K562 (cell line): ENCODE measurements at regions not wholly inside any gene's neighbourhood (a gene's known extent, or its start where the extent isn't known, plus 50 kb on each side); places are given as distances from the start of the nearest gene placed in this dataset.

ENCODE experiments used
- ATAC-seq: fragments of 200-7000 bp; cut with Tn5 transposase; 3 replicates; pipeline ENCODE4 v1.9.1; 2020; ENCODE audit warnings: moderate library complexity
- BruUV-seq: library from RNA; stranded (reverse); fragments of 400-500 nt; replicated peaks from 2 replicates; lab custom pipeline; 2021; lab: Mats Ljungman, UMichigan
- CTCF ChIA-PET: fragments of 300-600 bp; formaldehyde crosslinking; extraction: SDS; loops from one replicate; lab custom pipeline; 2021; ENCODE audit warnings: low intra/inter-chr PET ratio; lab: Yijun Ruan, JAX
- POLR2A ChIA-PET: fragments of 300-600, 350-650 bp; sonication (Branson Sonifier 250); formaldehyde crosslinking; extraction: SDS; loops from one replicate; lab custom pipeline; 2021; ENCODE audit warnings: antibody characterized with exemption, inconsistent platforms; lab: Yijun Ruan, JAX
- DNase-seq, 4 experiments: peaks; one replicate each; pipeline versions ENCODE4 v3.0.0 to v3.0.0-alpha.2; 2011 to 2018; ENCODE audit warnings: low spot score in 3 of 4, mixed read lengths in 3 of 4; ENCODE audit errors: extremely low read depth in 1 of 4
- FAIRE-seq: peaks from 2 replicates; lab custom pipeline; 2011; peaks lifted over from hg19 to GRCh38; lab: Jason Lieb, UNC
- H2AFZ ChIP-seq: 2 replicates; pipeline ENCODE4 v1.6.0; 2011; ENCODE audit warnings: low read depth, low read length, control low read depth, inconsistent platforms
- H3K27ac ChIP-seq: fragments of 200-600 bp; 3 replicates; pipeline ENCODE4 v1.8.0; 2011; ENCODE audit warnings: low read depth, mild to moderate bottlenecking, control low read depth, inconsistent platforms, low read length, moderate library complexity, mixed read lengths; ENCODE audit errors: extremely low read depth
- H3K27me3 ChIP-seq, 2 experiments: fragments of 300-600 bp in 1 of 2; 2 replicates in 1 of 2; 3 replicates in 1 of 2; pipeline versions ENCODE4 v1.6.0 to v1.8.0; 2011; ENCODE audit warnings: inconsistent platforms in 2 of 2, low read length in 2 of 2, mild to moderate bottlenecking in 1 of 2, mixed read lengths in 1 of 2, moderate library complexity in 1 of 2; ENCODE audit not compliant: control insufficient read depth in 2 of 2, insufficient read depth in 2 of 2
- H3K36me3 ChIP-seq: fragments of 300-600 bp; 3 replicates; pipeline ENCODE4 v1.8.0; 2011; ENCODE audit warnings: mild to moderate bottlenecking, low read length, inconsistent platforms; ENCODE audit not compliant: control insufficient read depth, insufficient read depth
- H3K4me1 ChIP-seq, 2 experiments: fragments of 200-600 bp in 1 of 2; replicated peaks in 1 of 2; 2 replicates in 1 of 2; 3 replicates in 1 of 2; pipeline versions ENCODE4 v1.5.1 to v1.8.0; 2011; ENCODE audit warnings: inconsistent platforms in 2 of 2, low read length in 2 of 2, mild to moderate bottlenecking in 1 of 2, mixed read lengths in 1 of 2, moderate library complexity in 1 of 2; ENCODE audit not compliant: control insufficient read depth in 2 of 2, insufficient read depth in 2 of 2
- H3K4me2 ChIP-seq: 2 replicates; pipeline ENCODE4 v1.6.1; 2011; ENCODE audit warnings: low read length, control low read depth, inconsistent platforms, mixed read lengths; ENCODE audit not compliant: insufficient read depth
- H3K4me3 ChIP-seq: fragments of 200-600 bp; sonication (generic), shearing (Covaris generic); 2 replicates; pipeline ENCODE4 v1.5.1; 2016; ENCODE audit warnings: control low read depth, inconsistent platforms
- H3K79me2 ChIP-seq: fragments of 200-600 bp; 3 replicates; pipeline ENCODE4 v1.8.0; 2011; ENCODE audit warnings: low read length, inconsistent platforms; ENCODE audit not compliant: control insufficient read depth, insufficient read depth
- H3K9ac ChIP-seq, 2 experiments: 2 replicates each; pipeline versions ENCODE4 v1.6.0 to v1.6.1; 2011; ENCODE audit warnings: low read depth in 2 of 2, low read length in 2 of 2, control low read depth in 1 of 2, inconsistent platforms in 1 of 2, mild to moderate bottlenecking in 1 of 2, mixed read lengths in 1 of 2; ENCODE audit not compliant: insufficient read depth in 1 of 2
- H3K9me1 ChIP-seq: one replicate; pipeline ENCODE4 v1.6.0; 2011; ENCODE audit warnings: inconsistent platforms, mild to moderate bottlenecking, low read length, moderate library complexity; ENCODE audit not compliant: control insufficient read depth, insufficient read depth
- H3K9me3 ChIP-seq: replicated peaks from 2 replicates; pipeline ENCODE4 v1.5.1; 2011; ENCODE audit warnings: low read depth, low read length, inconsistent platforms; ENCODE audit not compliant: control insufficient read depth, insufficient read depth
- H4K20me1 ChIP-seq: replicated peaks from 2 replicates; pipeline ENCODE4 v1.6.1; 2011; ENCODE audit warnings: low read length, inconsistent platforms, mixed read lengths; ENCODE audit not compliant: control insufficient read depth, insufficient read depth
- E2F3 ChIP-seq: fragments of 250-450 bp; sonication (Bioruptor Pico); IDR thresholded peaks from 2 replicates; pipeline ENCODE4 v1.4.0; 2020; ENCODE audit warnings: mild to moderate bottlenecking
- EP400 ChIP-seq: fragments of 450-650 bp; IDR thresholded peaks from 2 replicates; pipeline ENCODE4 v1.6.1; 2017; ENCODE audit warnings: antibody characterized with exemption, mild to moderate bottlenecking, moderate library complexity
- GATAD2B ChIP-seq: fragments of 450-650 bp; IDR thresholded peaks from 2 replicates; pipeline ENCODE4 v1.6.1; 2017; ENCODE audit warnings: mild to moderate bottlenecking, borderline replicate concordance
- ILK ChIP-seq: fragments of 450-650 bp; IDR thresholded peaks from 2 replicates; pipeline ENCODE4 v1.6.1; 2016; ENCODE audit warnings: missing genetic modification characterization, low read depth, mild to moderate bottlenecking, missing compliant biosample characterization, moderate library complexity, borderline replicate concordance
- MAZ ChIP-seq, 2 experiments: fragments of 450-650 bp in 1 of 2; sonication (generic) in 1 of 2; formaldehyde crosslinking; IDR thresholded peaks in 1 of 2; conservative IDR thresholded peaks in 1 of 2; 2 replicates each; pipeline versions ENCODE4 v1.4.0 to v1.5.0; 2020; ENCODE audit warnings: mild to moderate bottlenecking in 1 of 2, missing genetic modification reagents in 1 of 2
- ZEB2 ChIP-seq: fragments of 450-650 bp; IDR thresholded peaks from 2 replicates; pipeline ENCODE4 v1.6.1; 2016
- ZNF282 ChIP-seq: sonication (generic); formaldehyde crosslinking; IDR thresholded peaks from 2 replicates; pipeline ENCODE4 v1.8.1; 2023; ENCODE audit warnings: missing genetic modification reagents
- WGBS: fragments of 100-300 bp; shearing (Covaris generic); methylation state at CpG from one replicate; pipeline ENCODE4 v1.1.6; 2016; ENCODE audit warnings: low coverage, mixed read lengths; ENCODE audit not compliant: insufficient coverage; ENCODE audit errors: missing lambda C conversion rate; 5-methylcytosine and 5-hydroxymethylcytosine counted together
- in situ Hi-C: fragments of 300-500 bp; cut with MboI; formaldehyde crosslinking; loops from 4 replicates; pipeline ENCODE4 v1.15.0; 2018; ENCODE audit warnings: inconsistent platforms, mixed read lengths
- intact Hi-C: fragments of 100-400 bp; cut with micrococcal nuclease; formaldehyde crosslinking; loops from 2 replicates; pipeline ENCODE4 v1.14.2; 2022
- TF ChIP-seq, protein P1 (sequence below): sonication (generic); formaldehyde crosslinking; IDR thresholded peaks from 2 replicates; pipeline ENCODE4 v1.8.1; 2023; ENCODE audit warnings: mild to moderate bottlenecking, missing genetic modification reagents
- TF ChIP-seq, protein P2 (sequence below): fragments of 250-450 bp; sonication (Bioruptor Pico); IDR thresholded peaks from 2 replicates; pipeline ENCODE4 v1.9.0; 2021; ENCODE audit warnings: mild to moderate bottlenecking, inconsistent platforms
- TF ChIP-seq, protein P3 (sequence below): fragments of 450-650 bp; IDR thresholded peaks from 2 replicates; pipeline ENCODE4 v1.7.1; 2018; ENCODE audit warnings: mild to moderate bottlenecking, low read depth; ENCODE audit not compliant: partially characterized antibody
- TF ChIP-seq, protein P4 (sequence below): fragments of 250-450 bp; sonication (Bioruptor Pico); IDR thresholded peaks from 2 replicates; pipeline ENCODE4 v1.5.0; 2021

DNA sequence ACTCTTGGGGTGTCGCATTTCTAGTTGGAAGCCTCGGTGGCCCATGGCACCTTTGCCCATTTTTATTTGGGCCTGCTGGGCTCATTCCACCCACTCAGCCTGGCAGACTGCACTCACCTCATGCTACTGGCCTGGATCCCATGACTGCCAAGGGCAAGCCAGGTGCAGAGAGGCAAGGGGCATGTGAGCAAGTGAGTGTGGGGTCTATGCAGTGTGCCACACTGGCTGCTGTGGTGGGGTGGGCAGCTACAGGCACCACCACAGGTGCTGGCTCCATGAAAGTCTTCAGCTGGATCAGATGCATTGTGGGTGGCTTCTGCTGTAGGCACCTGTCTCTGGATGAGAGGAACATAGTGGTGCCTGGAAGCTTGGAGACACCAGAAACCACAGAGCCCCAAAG, 220.8 kb downstream of the POLR1F start:
- no peak for FAIRE-seq
- H3K9me3 ChIP-seq: no peaks in the 10 kb centered on the region
- H3K4me3 ChIP-seq: no peak overlapping the region
- in situ Hi-C loops (no loop called here), intact Hi-C loops (no loop called here)
- 0% methylated on average over 2 of the region's 2 CpGs for WGBS
- no peak overlapping the region for H3K4me2 ChIP-seq
- TF ChIP-seq GATAD2B: no peak
- TF ChIP-seq, protein P1, sequence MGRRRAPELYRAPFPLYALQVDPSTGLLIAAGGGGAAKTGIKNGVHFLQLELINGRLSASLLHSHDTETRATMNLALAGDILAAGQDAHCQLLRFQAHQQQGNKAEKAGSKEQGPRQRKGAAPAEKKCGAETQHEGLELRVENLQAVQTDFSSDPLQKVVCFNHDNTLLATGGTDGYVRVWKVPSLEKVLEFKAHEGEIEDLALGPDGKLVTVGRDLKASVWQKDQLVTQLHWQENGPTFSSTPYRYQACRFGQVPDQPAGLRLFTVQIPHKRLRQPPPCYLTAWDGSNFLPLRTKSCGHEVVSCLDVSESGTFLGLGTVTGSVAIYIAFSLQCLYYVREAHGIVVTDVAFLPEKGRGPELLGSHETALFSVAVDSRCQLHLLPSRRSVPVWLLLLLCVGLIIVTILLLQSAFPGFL (CRISPR knock-in tag): no peak
- no peak for TF ChIP-seq EP400
- TF ChIP-seq, protein P2, sequence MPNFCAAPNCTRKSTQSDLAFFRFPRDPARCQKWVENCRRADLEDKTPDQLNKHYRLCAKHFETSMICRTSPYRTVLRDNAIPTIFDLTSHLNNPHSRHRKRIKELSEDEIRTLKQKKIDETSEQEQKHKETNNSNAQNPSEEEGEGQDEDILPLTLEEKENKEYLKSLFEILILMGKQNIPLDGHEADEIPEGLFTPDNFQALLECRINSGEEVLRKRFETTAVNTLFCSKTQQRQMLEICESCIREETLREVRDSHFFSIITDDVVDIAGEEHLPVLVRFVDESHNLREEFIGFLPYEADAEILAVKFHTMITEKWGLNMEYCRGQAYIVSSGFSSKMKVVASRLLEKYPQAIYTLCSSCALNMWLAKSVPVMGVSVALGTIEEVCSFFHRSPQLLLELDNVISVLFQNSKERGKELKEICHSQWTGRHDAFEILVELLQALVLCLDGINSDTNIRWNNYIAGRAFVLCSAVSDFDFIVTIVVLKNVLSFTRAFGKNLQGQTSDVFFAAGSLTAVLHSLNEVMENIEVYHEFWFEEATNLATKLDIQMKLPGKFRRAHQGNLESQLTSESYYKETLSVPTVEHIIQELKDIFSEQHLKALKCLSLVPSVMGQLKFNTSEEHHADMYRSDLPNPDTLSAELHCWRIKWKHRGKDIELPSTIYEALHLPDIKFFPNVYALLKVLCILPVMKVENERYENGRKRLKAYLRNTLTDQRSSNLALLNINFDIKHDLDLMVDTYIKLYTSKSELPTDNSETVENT: no peak
- TF ChIP-seq E2F3 (CRISPR knock-in tag): no peak
- TF ChIP-seq, protein P3, sequence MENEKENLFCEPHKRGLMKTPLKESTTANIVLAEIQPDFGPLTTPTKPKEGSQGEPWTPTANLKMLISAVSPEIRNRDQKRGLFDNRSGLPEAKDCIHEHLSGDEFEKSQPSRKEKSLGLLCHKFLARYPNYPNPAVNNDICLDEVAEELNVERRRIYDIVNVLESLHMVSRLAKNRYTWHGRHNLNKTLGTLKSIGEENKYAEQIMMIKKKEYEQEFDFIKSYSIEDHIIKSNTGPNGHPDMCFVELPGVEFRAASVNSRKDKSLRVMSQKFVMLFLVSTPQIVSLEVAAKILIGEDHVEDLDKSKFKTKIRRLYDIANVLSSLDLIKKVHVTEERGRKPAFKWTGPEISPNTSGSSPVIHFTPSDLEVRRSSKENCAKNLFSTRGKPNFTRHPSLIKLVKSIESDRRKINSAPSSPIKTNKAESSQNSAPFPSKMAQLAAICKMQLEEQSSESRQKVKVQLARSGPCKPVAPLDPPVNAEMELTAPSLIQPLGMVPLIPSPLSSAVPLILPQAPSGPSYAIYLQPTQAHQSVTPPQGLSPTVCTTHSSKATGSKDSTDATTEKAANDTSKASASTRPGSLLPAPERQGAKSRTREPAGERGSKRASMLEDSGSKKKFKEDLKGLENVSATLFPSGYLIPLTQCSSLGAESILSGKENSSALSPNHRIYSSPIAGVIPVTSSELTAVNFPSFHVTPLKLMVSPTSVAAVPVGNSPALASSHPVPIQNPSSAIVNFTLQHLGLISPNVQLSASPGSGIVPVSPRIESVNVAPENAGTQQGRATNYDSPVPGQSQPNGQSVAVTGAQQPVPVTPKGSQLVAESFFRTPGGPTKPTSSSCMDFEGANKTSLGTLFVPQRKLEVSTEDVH: no peak
- no peak for TF ChIP-seq MAZ (CRISPR knock-in tag; conservative IDR thresholded peaks at IDR 0.05 in 1 of 2, IDR thresholded peaks at IDR 0.05 in 1 of 2)
- TF ChIP-seq, protein P4, sequence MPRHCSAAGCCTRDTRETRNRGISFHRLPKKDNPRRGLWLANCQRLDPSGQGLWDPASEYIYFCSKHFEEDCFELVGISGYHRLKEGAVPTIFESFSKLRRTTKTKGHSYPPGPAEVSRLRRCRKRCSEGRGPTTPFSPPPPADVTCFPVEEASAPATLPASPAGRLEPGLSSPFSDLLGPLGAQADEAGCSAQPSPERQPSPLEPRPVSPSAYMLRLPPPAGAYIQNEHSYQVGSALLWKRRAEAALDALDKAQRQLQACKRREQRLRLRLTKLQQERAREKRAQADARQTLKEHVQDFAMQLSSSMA (CRISPR knock-in tag): no peak
- no peak for TF ChIP-seq ZEB2
- no peak for TF ChIP-seq ILK (tag)
- no peak for TF ChIP-seq ZNF282 (CRISPR knock-in tag)
- TF ChIP-seq, all 486 proteins: peak for 0
- Histone ChIP-seq H2AFZ (no peak overlapping the region), H3K36me3 (no peaks in the 10 kb centered on the region), H3K27ac (no peak overlapping the region), H4K20me1 (no peaks in the 10 kb centered on the region), H3K9ac (no peak overlapping the region), H3K4me1 (no peaks in the 10 kb centered on the region), H3K79me2 (no peaks in the 10 kb centered on the region), H3K27me3 (no peaks in the 10 kb centered on the region), H3K9me1 (no peaks in the 10 kb centered on the region)
- ATAC-seq (no peak), DNase-seq (no peak)
- ChIA-PET CTCF (no interaction called here), POLR2A (interaction anchor here (1.0 kb wide), 1 partner anchor 9 kb away, joined by 3 read pairs; no protein-coding TSS in a partner anchor)
- no TSS peak for BruUV-seq
